ENCODE measurements at regions not wholly inside any gene's neighbourhood (a gene's known extent, or its start where the extent isn't known, plus 50 kb on each side); places are given as distances from the start of the nearest gene placed in this dataset.

GRCh38 chr5:136679233-136679632 is 313.9 kb upstream of the TRPC7 start:
- no peak for TF ChIP-seq PBX3 (IDR thresholded peaks at IDR 0.05)
- no peak for TF ChIP-seq RXRA (IDR thresholded peaks at IDR 0.05; ENCODE audit: borderline replicate concordance, low read depth)
- no peak for TF ChIP-seq MEF2A (IDR thresholded peaks at IDR 0.05; ENCODE audit: borderline replicate concordance, low read depth)
- no peak for TF ChIP-seq CTCF (IDR thresholded peaks at IDR 0.05)
- TF ChIP-seq RAD21 (IDR thresholded peaks at IDR 0.05; ENCODE audit: low read length) = no peak
- no peak for TF ChIP-seq SMC3 (IDR thresholded peaks at IDR 0.05; ENCODE audit: low read depth, low read length)
- no peak for TF ChIP-seq REST (IDR thresholded peaks at IDR 0.05; ENCODE audit: low read depth, low read length)
- no peak for TF ChIP-seq TAF1 (IDR thresholded peaks at IDR 0.05; ENCODE audit: borderline replicate concordance, low read depth, low read length)
- TF ChIP-seq MAX (IDR thresholded peaks at IDR 0.05; ENCODE audit: low read depth) = no peak
- no peak for TF ChIP-seq SIN3A (IDR thresholded peaks at IDR 0.05; ENCODE audit: borderline replicate concordance, low read depth, low read length)
- TF ChIP-seq EP300 (IDR thresholded peaks at IDR 0.05; ENCODE audit: borderline replicate concordance in 1 of 2, low read depth in 1 of 2, low read length in 1 of 2) = no peak

Measured in SK-N-SH (cell line).